IMR-90 (cell line): ENCODE measurements at regions not wholly inside any gene's neighbourhood (a gene's known extent, or its start where the extent isn't known, plus 50 kb on each side); places are given as distances from the start of the nearest gene placed in this dataset.

Source experiments
- ATAC-seq: fragments of 200-7000 bp; cut with Tn5 transposase; 2 replicates; pipeline ENCODE4 v1.9.1; 2020; ENCODE audit warnings: low read depth, mild to moderate bottlenecking, moderate library complexity
- BruUV-seq: library from RNA; stranded (reverse); fragments of 400-500 nt; replicated peaks from 2 replicates; lab custom pipeline; 2021; lab: Mats Ljungman, UMichigan
- CTCF ChIA-PET: fragments of 300-600 bp; formaldehyde crosslinking; extraction: SDS; loops from one replicate; lab custom pipeline; 2021; ENCODE audit warnings: antibody characterized with exemption; lab: Yijun Ruan, JAX
- POLR2A ChIA-PET: fragments of 300-600 bp; sonication (Branson Sonifier 250); formaldehyde crosslinking; loops from one replicate; lab custom pipeline; 2022; ENCODE audit warnings: antibody characterized with exemption; ENCODE audit not compliant: unreplicated experiment; lab: Charles Lee
- DNase-seq: peaks from one replicate; pipeline ENCODE4 v3.0.0; 2013
- H2AFZ ChIP-seq: replicated peaks from 2 replicates; pipeline ENCODE3; 2013; ENCODE audit warnings: low read length, mild to moderate bottlenecking; ENCODE audit not compliant: poor library complexity
- H2AK5ac ChIP-seq: 2 replicates; pipeline ENCODE4 v1.6.1; 2013; ENCODE audit warnings: low read depth, low read length, inconsistent platforms
- H2AK9ac ChIP-seq: replicated peaks from 2 replicates; pipeline ENCODE3; 2013; ENCODE audit warnings: mild to moderate bottlenecking, low read depth, low read length, moderate library complexity; ENCODE audit not compliant: poor library complexity
- H2BK120ac ChIP-seq: 2 replicates; pipeline ENCODE4 v1.6.1; 2013; ENCODE audit warnings: low read depth, low read length, inconsistent platforms
- H2BK15ac ChIP-seq: 3 replicates; pipeline ENCODE4 v1.6.1; 2013; ENCODE audit warnings: low read depth, low read length, inconsistent platforms
- H2BK20ac ChIP-seq: 2 replicates; pipeline ENCODE4 v1.6.1; 2013; ENCODE audit warnings: low read depth, mild to moderate bottlenecking, inconsistent platforms, low read length, moderate library complexity
- H2BK5ac ChIP-seq: 2 replicates; pipeline ENCODE4 v1.6.1; 2013; ENCODE audit warnings: mild to moderate bottlenecking, low read depth, low read length, inconsistent platforms; ENCODE audit not compliant: poor library complexity, severe bottlenecking
- H3K14ac ChIP-seq: replicated peaks from 2 replicates; pipeline ENCODE4 v1.6.1; 2013; ENCODE audit warnings: low read depth, low read length, inconsistent platforms
- H3K18ac ChIP-seq: 2 replicates; pipeline ENCODE4 v1.6.1; 2013; ENCODE audit warnings: low read depth, low read length, control low read depth
- H3K23ac ChIP-seq: 2 replicates; pipeline ENCODE4 v1.6.1; 2013; ENCODE audit warnings: low read depth, low read length, inconsistent platforms
- H3K27ac ChIP-seq: 2 replicates; pipeline ENCODE4 v1.5.1; 2013; ENCODE audit warnings: mild to moderate bottlenecking, control low read depth, low read length; ENCODE audit not compliant: insufficient read depth
- H3K27me3 ChIP-seq: 2 replicates; pipeline ENCODE4 v1.6.1; 2013; ENCODE audit warnings: low read length; ENCODE audit not compliant: control insufficient read depth, insufficient read depth
- H3K36me3 ChIP-seq: 2 replicates; pipeline ENCODE4 v1.6.1; 2013; ENCODE audit warnings: low read length, mixed read lengths; ENCODE audit not compliant: control insufficient read depth, insufficient read depth
- H3K4ac ChIP-seq: 2 replicates; pipeline ENCODE4 v1.6.1; 2013; ENCODE audit warnings: low read depth, low read length, inconsistent platforms
- H3K4me1 ChIP-seq: 2 replicates; pipeline ENCODE4 v1.6.1; 2013; ENCODE audit warnings: low read length, mixed read lengths; ENCODE audit not compliant: control insufficient read depth, insufficient read depth
- H3K4me2 ChIP-seq: 2 replicates; pipeline ENCODE4 v1.6.1; 2013; ENCODE audit warnings: low read depth, mild to moderate bottlenecking, control low read depth, low read length, moderate library complexity
- H3K4me3 ChIP-seq: 2 replicates; pipeline ENCODE4 v1.5.1; 2013; ENCODE audit warnings: low read depth, mild to moderate bottlenecking, control low read depth, low read length, moderate library complexity; ENCODE audit not compliant: insufficient read depth
- H3K56ac ChIP-seq: 2 replicates; pipeline ENCODE4 v1.6.1; 2013; ENCODE audit warnings: low read length, inconsistent platforms; ENCODE audit not compliant: insufficient read depth; ENCODE audit errors: extremely low read depth
- H3K79me1 ChIP-seq, 2 experiments: 2 replicates each; pipeline ENCODE4 v1.6.1; 2013; ENCODE audit warnings: low read length in 2 of 2, inconsistent platforms in 1 of 2, low read depth in 1 of 2
- H3K9ac ChIP-seq: 2 replicates; pipeline ENCODE4 v1.6.1; 2013; ENCODE audit warnings: low read depth, low read length, control low read depth
- H3K9me1 ChIP-seq: 2 replicates; pipeline ENCODE4 v1.6.1; 2013; ENCODE audit warnings: low read length, inconsistent platforms; ENCODE audit not compliant: insufficient read depth
- H3K9me3 ChIP-seq: 2 replicates; pipeline ENCODE4 v1.6.1; 2013; ENCODE audit warnings: low read length; ENCODE audit not compliant: control insufficient read depth, insufficient read depth
- H4K20me1 ChIP-seq: 2 replicates; pipeline ENCODE4 v1.6.1; 2013; ENCODE audit warnings: low read length, inconsistent platforms; ENCODE audit not compliant: insufficient read depth
- H4K5ac ChIP-seq: 2 replicates; pipeline ENCODE4 v1.6.1; 2013; ENCODE audit warnings: mild to moderate bottlenecking, low read depth, low read length, control low read depth
- H4K8ac ChIP-seq, 2 experiments: 2 replicates each; pipeline ENCODE4 v1.6.1; 2013; ENCODE audit warnings: low read depth in 2 of 2, low read length in 2 of 2, control low read depth in 1 of 2, inconsistent platforms in 1 of 2
- H4K91ac ChIP-seq: 2 replicates; pipeline ENCODE4 v1.6.1; 2013; ENCODE audit warnings: low read depth, low read length, inconsistent platforms; ENCODE audit not compliant: insufficient read depth
- CEBPB ChIP-seq: IDR thresholded peaks from 2 replicates; pipeline ENCODE4 v1.6.1; 2012; ENCODE audit warnings: low read depth, low read length, improper control_type of control experiment
- ELK1 ChIP-seq: fragments of 150-350 bp; IDR thresholded peaks from 2 replicates; pipeline ENCODE4 v1.6.1; 2016; ENCODE audit warnings: low read depth, mild to moderate bottlenecking, low read length, moderate library complexity, borderline replicate concordance
- FOS ChIP-seq: fragments of 150-350 bp; IDR thresholded peaks from 2 replicates; pipeline ENCODE4 v1.6.1; 2016; ENCODE audit warnings: low read depth, low read length
- MAFK ChIP-seq: IDR thresholded peaks from 2 replicates; pipeline ENCODE4 v1.6.1; 2012; ENCODE audit warnings: low read depth, low read length, improper control_type of control experiment
- POLR2A ChIP-seq: IDR thresholded peaks from 2 replicates; pipeline ENCODE4 v1.6.1; 2012; ENCODE audit warnings: mild to moderate bottlenecking, low read depth, low read length
- SMC3 ChIP-seq: fragments of 150-350 bp; IDR thresholded peaks from 2 replicates; pipeline ENCODE4 v1.6.1; 2016; ENCODE audit warnings: low read depth, mild to moderate bottlenecking, antibody characterized with exemption, low read length, moderate library complexity
- dilution Hi-C: fragments of 300-500 bp; cut with HindIII; formaldehyde crosslinking; loops from one replicate; pipeline ENCODE4 v1.14.3; 2018; ENCODE audit warnings: low sequenced_read_pairs; ENCODE audit not compliant: unreplicated experiment
- in situ Hi-C: fragments of 300-500 bp; cut with MboI; formaldehyde crosslinking; loops from 3 replicates; pipeline ENCODE4 v1.14.3; 2019; ENCODE audit warnings: low sequenced_read_pairs, inconsistent platforms, mixed read lengths
- intact Hi-C: fragments of 100-400 bp; cut with micrococcal nuclease; formaldehyde crosslinking; loops from 2 replicates; pipeline ENCODE4 v1.10.0; 2022
- TF ChIP-seq, protein P1 (sequence below): conservative IDR thresholded peaks from 2 replicates; pipeline ENCODE4 v1.5.1; 2012; ENCODE audit warnings: mild to moderate bottlenecking, low read depth, low read length, improper control_type of control experiment

- Histone ChIP-seq H4K20me1 (no peaks in the 10 kb centered on the region), H3K27me3 (no peaks in the 10 kb centered on the region; the same call in 1 of the 2 replicates), H3K23ac (no peak overlapping the region), H4K5ac (no peak overlapping the region), H3K79me1 (no peaks in the 10 kb centered on the region), H2AK5ac (no peak overlapping the region), H4K8ac (no peak overlapping the region), H2AK9ac (no peak overlapping the region), H3K36me3 (no peaks in the 10 kb centered on the region), H3K14ac (no peak overlapping the region), H3K27ac (no peak overlapping the region), H2BK20ac (no peak overlapping the region), H3K4me3 (no peak overlapping the region), H3K9me3 (no peaks in the 10 kb centered on the region), H3K56ac (no peak overlapping the region), H3K9ac (no peak overlapping the region), H2AFZ (no peak overlapping the region), H3K4me2 (no peak overlapping the region), H2BK120ac (no peak overlapping the region), H3K4ac (no peak overlapping the region), H4K91ac (no peak overlapping the region), H3K18ac (no peak overlapping the region), H3K9me1 (no peaks in the 10 kb centered on the region), H2BK5ac (no peak overlapping the region), H3K4me1 (no peaks in the 10 kb centered on the region), H2BK15ac (no peak overlapping the region)
- dilution Hi-C loops (no loop called here), in situ Hi-C loops (no loop called here), intact Hi-C loops (no loop called here)
- ATAC-seq (no peak), DNase-seq (no peak)
- TF ChIP-seq MAFK (no peak), CEBPB (no peak), ELK1 (no peak), POLR2A (no peak), FOS (no peak), SMC3 (no peak)
- TF ChIP-seq, protein P1, sequence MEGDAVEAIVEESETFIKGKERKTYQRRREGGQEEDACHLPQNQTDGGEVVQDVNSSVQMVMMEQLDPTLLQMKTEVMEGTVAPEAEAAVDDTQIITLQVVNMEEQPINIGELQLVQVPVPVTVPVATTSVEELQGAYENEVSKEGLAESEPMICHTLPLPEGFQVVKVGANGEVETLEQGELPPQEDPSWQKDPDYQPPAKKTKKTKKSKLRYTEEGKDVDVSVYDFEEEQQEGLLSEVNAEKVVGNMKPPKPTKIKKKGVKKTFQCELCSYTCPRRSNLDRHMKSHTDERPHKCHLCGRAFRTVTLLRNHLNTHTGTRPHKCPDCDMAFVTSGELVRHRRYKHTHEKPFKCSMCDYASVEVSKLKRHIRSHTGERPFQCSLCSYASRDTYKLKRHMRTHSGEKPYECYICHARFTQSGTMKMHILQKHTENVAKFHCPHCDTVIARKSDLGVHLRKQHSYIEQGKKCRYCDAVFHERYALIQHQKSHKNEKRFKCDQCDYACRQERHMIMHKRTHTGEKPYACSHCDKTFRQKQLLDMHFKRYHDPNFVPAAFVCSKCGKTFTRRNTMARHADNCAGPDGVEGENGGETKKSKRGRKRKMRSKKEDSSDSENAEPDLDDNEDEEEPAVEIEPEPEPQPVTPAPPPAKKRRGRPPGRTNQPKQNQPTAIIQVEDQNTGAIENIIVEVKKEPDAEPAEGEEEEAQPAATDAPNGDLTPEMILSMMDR, result no peak
- POLR2A ChIA-PET, result no interaction called here
- CTCF ChIA-PET, result no interaction called here
- BruUV-seq, result no TSS peak
Measured at GRCh38 chr4:148944839-148945219, 502.6 kb upstream of the NR3C2 start.
